HG02884 (cell line): ENCODE measurements at regions not wholly inside any gene's neighbourhood (a gene's known extent, or its start where the extent isn't known, plus 50 kb on each side); places are given as distances from the start of the nearest gene placed in this dataset.

Experiments
- ATAC-seq: cut with Tn5 transposase; IDR thresholded peaks from one replicate; pipeline ENCODE4 v1.9.1; 2021; ENCODE audit warnings: mild to moderate bottlenecking, moderate library complexity; ENCODE audit not compliant: unreplicated experiment

DNA sequence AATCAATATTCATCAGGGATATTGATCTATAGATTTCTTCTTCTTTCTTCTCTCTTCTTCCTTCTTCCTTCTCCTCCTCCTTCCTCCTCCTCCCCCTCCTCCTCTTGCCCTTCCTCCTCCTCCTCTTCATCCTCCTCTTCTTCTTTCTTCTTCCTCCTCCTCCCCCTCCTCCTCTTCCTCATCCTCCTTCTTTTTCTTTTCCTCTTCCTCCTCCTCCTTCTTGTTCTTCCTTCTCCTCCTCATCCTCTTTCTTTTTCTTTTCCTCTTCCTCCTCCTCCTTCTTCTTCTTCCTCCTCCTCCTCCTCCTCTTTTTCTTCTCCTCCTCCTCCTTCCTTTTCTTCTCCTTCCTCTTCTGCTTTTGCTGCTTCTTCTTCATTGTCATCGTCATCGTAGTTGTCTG lies 52.4 kb upstream of the SERINC1 start:
- no peak for ATAC-seq

GRCh38 chr6:122530440-122531046 lies 58.9 kb upstream of the SERINC1 start:
- ATAC-seq: peak; percentile 96

DNA sequence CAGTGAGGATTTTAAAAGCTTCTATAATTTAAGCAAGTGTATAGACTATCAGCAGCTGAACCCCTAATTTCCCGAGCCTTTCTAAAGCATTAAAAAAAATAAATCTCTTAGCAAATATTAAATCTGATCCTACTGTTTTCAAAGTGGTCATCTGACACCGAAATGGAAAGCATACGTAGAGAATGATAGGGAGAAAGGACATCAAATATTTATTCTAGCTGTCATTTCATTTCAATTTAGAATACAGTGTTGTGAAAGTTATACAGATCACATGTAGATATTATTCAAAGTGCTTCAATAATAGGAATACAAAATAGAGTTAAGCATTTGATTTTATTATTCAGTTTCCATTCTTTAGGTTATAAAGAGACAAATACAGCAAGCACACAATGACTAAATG lies 61.9 kb upstream of the PKIB start:
- ATAC-seq: no peak

- ATAC-seq: no peak
Measured at GRCh38 chr6:122548820-122549219, 61.4 kb upstream of the PKIB start.

DNA sequence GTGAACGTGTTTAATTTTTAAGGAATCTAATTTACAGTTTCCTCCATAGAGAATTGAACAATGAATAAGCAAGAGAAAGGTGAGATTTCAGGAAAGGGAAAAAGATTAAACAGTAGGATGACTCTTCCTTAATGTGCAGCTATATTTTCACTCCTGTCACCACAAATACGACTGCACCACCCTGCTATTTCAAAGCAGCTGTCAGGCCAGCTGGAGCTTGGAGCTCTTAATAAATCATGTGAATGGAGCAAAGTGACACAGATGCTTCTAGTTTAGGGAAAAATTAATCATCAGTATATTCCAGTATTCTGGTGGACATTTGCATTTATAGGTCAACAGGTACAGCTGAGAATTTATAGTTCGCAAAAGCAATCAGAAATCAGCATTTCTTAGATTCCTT lies 56.5 kb upstream of the PKIB start:
- ATAC-seq: no peak

GRCh38 chr6:122555561-122555960 lies 54.6 kb upstream of the PKIB start:
- no peak for ATAC-seq

- no peak for ATAC-seq
Measured at GRCh38 chr6:122558080-122558479, 52.1 kb upstream of the PKIB start.
